Coronary artery (tissue), 2 donors: ENCODE measurements at regions not wholly inside any gene's neighbourhood (a gene's known extent, or its start where the extent isn't known, plus 50 kb on each side); places are given as distances from the start of the nearest gene placed in this dataset.

Source experiments
- DNase-seq: peaks from one replicate; pipeline ENCODE4 v3.0.0-alpha.2; 2017; ENCODE audit warnings: low spot score
- H3K27ac ChIP-seq, 2 donors: fragments of 200-600 bp; sonication (generic); one replicate each; pipeline ENCODE4 v1.5.1; 2016 to 2019
- H3K4me3 ChIP-seq: fragments of 200-600 bp; sonication (generic); 2 replicates; pipeline ENCODE4 v1.5.1; 2016; ENCODE audit warnings: mild to moderate bottlenecking, moderate library complexity
- TF ChIP-seq, protein P1 (sequence below): fragments of 200-600 bp; sonication (generic); IDR thresholded peaks from one replicate; pipeline ENCODE4 v1.5.1; 2019; ENCODE audit warnings: antibody characterized with exemption

DNA sequence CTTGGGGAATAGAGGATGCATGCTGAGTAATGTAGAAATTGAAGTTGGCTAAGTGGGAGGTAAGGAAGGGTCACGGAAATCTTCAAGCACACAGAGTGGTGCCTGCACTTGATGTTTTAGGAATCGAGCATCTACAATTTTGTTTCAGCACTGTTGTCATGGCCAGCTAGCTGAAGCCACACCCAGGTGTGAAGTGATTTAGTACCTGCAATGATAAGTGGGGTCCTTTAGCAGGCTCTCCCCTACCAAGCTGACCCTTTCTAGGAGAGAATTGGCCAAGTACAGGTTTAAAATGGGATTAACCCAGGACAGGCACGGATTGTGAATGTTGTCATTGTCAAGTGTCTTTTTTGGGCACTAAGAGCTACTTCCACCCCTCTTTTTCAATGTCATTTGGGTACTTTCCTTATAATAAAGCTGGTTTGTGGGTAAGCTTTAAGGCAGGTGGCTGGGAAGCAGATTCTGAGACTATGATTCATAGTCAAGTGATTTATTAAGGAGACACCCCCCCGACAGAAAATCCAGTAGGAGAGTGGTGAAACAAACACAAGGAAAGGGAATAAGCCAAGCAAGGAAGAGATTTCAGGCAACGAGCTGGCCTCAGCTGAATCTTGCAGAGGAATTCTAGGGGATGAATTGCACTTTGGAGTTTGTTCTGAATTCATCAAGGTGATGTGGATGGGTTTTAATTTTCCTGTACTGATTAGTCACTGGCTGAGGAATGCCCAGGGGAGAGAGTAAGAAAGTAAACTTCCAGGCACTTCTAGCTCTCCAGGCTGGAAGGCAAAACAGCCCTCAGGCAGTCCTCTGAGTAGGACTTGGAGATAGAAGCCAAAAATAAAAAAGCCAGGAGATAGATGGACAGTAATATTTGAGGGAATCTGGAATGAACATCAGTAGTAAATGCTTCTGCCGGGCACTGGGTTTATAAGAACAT is 1128.4 kb downstream of the SORCS3 start:
- TF ChIP-seq, protein P1, sequence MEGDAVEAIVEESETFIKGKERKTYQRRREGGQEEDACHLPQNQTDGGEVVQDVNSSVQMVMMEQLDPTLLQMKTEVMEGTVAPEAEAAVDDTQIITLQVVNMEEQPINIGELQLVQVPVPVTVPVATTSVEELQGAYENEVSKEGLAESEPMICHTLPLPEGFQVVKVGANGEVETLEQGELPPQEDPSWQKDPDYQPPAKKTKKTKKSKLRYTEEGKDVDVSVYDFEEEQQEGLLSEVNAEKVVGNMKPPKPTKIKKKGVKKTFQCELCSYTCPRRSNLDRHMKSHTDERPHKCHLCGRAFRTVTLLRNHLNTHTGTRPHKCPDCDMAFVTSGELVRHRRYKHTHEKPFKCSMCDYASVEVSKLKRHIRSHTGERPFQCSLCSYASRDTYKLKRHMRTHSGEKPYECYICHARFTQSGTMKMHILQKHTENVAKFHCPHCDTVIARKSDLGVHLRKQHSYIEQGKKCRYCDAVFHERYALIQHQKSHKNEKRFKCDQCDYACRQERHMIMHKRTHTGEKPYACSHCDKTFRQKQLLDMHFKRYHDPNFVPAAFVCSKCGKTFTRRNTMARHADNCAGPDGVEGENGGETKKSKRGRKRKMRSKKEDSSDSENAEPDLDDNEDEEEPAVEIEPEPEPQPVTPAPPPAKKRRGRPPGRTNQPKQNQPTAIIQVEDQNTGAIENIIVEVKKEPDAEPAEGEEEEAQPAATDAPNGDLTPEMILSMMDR = no peak
- no peak for DNase-seq
- Histone ChIP-seq H3K27ac (no peak overlapping the region), H3K4me3 (no peak overlapping the region)

DNA sequence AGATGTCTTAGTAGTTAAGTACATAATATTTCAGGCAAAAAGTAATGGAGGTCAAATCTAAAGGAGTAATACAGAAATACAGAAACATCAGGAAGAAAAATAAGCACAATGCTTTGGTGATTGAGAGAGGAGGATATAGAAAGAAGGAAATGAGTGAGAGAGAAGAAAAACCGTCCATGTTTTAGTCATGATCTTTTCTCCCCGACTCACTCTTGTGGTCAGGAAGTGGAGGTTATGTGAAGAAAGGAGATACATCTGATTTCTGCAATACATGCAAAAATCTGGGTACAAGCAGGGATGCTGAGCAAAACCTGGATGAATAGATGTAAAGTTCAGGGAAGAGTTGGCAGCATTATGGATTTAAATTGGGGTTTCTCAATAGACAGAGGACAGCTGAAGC is 1122.5 kb downstream of the SORCS3 start:
- H3K27ac ChIP-seq = no peak overlapping the region
- DNase-seq = no peak
- TF ChIP-seq, protein P1 = no peak
- H3K4me3 ChIP-seq = no peak overlapping the region

DNA sequence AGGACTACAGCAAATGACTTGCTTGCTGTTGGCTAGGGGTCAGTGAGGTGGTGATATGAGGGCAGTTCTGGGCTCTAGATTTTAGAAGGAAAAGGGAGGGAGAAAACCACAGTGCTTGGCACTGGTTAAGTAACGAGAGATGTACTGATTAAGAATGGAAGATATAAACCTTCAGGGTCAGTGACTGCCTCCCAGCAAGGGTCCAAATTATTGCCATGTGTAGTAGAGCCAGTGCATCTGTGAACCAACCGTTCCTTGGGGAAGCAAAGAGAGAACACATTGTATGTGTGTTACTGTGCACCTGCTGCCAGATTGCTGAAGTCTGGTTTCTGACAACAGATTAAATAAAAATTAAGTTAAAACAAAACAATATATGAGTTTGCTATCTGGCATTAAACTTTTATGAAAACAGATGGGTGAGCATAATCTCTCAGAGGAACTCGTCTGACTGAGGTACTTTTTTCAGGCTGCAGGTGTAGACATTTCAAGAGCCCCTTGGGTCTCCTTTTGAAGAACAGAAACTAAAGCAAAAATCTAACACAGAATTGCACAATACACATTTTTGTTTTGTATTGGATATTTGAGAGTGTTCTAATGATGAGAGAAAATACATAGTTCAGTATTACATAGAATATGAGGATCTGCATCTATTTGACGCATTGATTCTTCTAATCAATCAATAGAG is 1120.6 kb downstream of the SORCS3 start:
- Histone ChIP-seq H3K27ac (no peak overlapping the region), H3K4me3 (no peak overlapping the region)
- no peak for DNase-seq
- TF ChIP-seq, protein P1 = no peak

- DNase-seq = no peak
- H3K4me3 ChIP-seq = no peak overlapping the region
- TF ChIP-seq, protein P1 = no peak
- no peak overlapping the region for H3K27ac ChIP-seq
Measured at GRCh38 chr10:105759669-105760068, 1118.6 kb downstream of the SORCS3 start.

GRCh38 chr10:105758209-105758998 is 1117.3 kb downstream of the SORCS3 start:
- TF ChIP-seq, protein P1 = no peak
- Histone ChIP-seq H3K4me3 (no peak overlapping the region), H3K27ac (no peak overlapping the region)
- DNase-seq = no peak

DNA sequence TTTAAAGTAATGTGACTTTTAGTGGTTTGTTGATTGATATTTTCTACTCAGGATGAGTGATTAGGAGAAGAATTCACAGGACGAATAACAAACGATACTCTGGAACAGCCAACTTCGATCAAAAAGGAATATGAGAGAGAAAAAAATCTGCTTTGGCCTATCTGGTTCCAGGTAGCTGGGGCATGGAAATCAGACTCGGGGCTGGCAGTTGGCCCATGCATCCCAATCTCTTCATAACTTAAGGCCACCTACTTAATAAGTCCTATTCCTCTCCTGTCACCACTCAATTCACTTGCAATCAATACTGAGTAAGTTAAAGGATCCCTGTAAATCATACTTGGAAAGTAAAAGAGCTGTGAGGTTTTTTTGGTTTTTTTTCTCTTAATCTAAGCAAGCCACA is 1116.2 kb downstream of the SORCS3 start:
- TF ChIP-seq, protein P1 = no peak
- Histone ChIP-seq H3K4me3 (no peak overlapping the region), H3K27ac (no peak overlapping the region)
- DNase-seq = no peak
